GM03348 (cell line): ENCODE measurements at regions not wholly inside any gene's neighbourhood (a gene's known extent, or its start where the extent isn't known, plus 50 kb on each side); places are given as distances from the start of the nearest gene placed in this dataset.
"Not testable (repeated sequence)": the region's sequence is repeated elsewhere in the genome, so short reads cannot be mapped to it uniquely, and the experiment has no call there.

Source experiments
- DNase-seq: peaks from one replicate; pipeline ENCODE4 v3.0.0; 2012; ENCODE audit warnings: low spot score

- DNase-seq, result no peak
Measured at GRCh38 chr2:16394072-16394985, 271.3 kb downstream of the CYRIA start.

DNA sequence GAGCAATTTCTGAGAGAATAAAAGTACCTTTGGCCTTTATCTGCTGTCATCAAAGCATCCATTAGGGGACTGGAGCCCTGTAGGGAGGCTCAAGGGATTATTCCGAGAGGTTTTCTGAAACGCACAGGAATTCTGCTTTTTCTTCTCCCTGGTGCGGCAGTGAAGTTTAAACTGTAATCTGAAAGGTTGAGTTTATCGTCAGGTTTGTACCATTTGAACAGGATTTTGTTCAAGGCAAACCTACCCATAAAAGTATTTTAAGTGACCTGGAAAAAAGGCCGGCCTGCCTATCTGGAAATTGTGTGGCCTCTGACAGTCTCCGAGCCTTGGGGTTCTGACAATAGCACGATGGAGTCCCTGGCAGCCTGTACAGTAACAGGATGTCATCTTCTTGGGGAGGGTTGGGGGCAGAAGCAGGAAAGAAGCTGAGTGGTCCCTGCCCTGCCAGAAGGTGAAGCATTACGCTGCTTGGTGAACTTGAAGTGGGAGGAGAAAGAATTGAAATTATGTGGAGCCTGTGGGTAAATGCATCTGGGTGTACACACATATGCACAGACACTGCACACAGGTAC lies 272.0 kb downstream of the CYRIA start:
- DNase-seq, result no peak

DNA sequence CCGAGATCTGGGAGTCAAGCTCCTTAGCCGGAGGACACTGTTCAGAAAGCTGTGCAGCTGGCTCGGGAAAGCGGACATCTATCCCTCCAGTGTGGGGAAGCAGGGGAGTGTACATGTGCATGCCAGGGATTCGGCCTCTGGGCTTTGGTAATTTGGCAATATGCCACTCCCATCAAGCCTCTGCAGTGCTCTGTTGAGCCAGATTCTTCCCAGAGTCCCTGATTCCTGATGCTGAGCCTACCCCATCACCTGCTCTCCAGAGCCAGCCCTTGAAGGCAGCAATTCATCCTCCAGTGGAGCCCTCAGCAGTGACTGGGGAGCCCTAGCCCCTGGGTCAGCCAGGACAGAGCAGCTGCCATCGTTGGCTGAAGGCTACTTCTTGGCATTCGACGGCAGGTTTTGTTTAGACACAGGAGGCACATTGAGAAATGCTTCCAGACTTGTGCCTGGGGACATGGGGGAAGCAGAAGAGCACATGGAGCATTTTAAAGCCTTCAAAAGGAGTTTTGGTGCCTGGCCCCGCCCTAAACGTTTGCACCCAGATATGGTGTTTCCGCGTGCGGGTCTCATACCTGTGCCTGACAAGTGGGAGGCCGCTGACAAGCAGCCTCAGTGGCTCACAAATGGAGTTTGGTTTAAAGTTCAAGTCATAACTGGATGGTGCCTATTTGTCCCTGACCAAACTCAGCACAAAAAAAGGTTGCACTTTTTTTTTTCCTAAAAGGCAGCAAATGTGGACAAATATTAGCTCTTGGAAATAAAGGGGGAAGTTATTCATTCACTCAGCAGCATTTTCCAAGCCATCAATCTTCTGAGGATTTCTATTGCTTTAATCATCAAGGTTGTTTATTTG lies 272.8 kb downstream of the CYRIA start:
- no peak for DNase-seq

DNA sequence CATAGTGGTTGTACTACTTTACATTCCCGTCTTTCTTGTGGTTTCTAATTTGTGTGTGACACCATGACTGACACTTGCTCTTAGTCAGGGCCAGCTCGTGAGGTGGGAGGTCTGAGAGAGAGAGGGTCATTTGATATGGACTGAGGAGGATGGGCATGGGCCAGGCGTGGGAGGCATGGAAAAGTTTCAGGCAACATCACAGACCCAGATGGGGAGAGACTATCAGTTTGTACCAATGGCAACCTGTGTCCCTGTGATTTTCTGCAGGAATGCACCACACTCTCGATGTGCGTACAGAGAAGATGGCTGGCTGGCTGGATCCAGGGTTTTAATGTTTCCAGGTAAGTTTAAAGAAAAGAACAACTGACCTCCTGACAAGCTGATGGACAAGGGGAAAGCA lies 273.6 kb downstream of the CYRIA start:
- no peak for DNase-seq

DNA sequence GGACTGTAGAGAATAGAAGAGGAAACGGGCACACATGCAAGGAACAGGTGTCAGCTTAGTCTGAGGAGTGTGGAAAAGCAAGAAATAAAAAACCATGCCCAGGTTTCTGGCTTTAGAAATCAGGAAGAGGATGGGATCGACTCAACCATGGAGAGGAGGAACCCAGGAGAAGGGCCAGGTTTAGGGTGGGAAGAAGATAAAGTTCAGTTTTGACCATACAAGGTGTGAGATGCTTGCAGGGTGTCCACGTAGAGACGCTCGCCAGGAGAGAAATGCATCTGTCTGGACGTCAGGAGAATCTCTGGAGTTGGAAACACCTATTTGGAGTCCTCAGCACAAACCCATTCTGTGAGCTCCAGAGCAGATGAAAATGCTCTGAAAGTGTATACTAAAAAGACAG lies 275.1 kb downstream of the CYRIA start:
- DNase-seq, result no peak

DNA sequence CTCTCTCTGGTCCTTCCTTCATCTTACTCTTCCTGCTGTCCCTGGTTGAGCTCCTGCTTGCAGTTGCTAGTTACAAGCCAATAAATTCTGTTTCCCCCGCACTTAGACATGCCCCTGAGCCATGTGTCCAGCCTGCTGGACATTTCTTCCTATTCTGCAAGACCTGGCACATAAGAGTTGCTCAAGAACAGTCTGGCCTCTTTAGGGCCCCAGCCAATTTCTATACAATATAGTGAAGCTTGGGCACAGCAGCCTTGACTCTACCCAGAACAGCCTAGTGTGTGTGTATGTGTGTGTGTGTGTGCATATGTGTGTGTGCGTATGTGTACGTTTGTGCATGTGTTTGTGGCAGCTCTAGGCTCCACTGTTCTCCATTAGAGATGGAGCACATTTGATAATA lies 276.0 kb downstream of the CYRIA start:
- no peak for DNase-seq

GRCh38 chr2:16388199-16388830 lies 277.3 kb downstream of the CYRIA start:
- not testable (repeated sequence) for DNase-seq

DNA sequence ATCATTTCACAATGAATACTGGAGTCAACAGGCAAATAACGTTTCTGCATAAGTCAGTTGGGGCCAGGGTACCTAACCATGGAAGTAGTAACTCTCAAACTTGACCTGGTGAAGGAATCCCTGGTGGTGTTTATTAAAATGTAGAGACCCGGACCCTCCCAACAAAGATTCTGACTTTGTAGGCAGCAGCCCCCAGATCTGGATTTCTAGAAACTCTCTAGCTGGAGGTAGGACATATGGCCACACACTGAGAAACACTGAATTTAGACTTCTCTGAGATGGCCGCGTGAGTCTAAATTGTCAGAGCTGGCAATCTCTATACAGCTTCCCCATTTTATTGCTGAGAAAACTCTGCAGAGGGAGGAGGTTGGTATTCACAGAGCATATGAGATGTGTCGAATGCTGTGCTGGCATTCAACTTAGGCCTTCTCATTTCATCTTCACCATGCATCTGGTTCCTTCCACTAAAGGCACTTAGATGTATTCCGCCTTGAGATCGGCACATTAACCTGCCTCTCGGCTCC lies 278.1 kb downstream of the CYRIA start:
- no peak for DNase-seq

DNA sequence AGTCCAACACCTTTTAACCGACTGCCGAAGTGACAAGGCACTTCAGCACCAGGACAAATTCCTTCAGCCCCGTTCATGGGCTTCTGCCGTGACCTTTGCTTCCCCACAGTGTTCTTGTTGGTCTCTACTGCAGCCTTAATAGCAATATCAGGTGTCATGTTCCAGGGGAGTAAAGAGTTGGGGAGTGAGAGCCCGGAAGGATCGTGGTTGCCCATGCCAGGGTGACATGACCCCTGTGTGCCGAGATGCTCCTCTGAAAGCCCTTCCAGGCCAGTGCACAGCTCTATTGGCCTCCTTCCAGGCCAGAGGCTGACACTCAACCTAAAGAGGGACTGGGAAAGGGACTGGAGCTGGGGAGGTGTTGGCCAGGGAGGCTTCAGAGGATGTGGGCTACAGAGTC lies 279.2 kb downstream of the CYRIA start:
- DNase-seq, result no peak

DNA sequence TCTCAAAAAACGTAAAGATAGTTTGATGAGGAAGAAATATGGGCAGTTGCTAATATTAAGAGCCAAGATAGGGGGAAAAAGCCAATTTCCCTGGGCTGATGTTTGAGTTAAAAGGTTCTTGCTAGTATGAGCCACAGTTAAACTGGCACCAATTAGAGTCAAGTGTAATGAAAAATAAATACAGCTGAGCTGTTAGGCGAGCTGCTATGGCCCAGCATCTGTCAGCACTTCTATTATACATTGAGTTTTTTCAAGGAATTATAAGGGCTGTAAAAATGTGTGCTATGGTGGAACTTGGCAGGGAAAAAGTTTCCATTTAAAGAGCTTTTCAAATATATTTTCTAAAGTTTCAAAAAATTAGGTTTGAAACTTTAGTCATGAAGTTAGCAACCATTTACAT lies 279.6 kb downstream of the CYRIA start:
- DNase-seq, result no peak

GRCh38 chr2:16385341-16385740 lies 280.3 kb downstream of the CYRIA start:
- DNase-seq, result no peak

- no peak for DNase-seq
Measured at GRCh38 chr2:16383411-16383810, 282.2 kb downstream of the CYRIA start.

GRCh38 chr2:16382451-16382850 lies 283.2 kb downstream of the CYRIA start:
- DNase-seq, result no peak

DNA sequence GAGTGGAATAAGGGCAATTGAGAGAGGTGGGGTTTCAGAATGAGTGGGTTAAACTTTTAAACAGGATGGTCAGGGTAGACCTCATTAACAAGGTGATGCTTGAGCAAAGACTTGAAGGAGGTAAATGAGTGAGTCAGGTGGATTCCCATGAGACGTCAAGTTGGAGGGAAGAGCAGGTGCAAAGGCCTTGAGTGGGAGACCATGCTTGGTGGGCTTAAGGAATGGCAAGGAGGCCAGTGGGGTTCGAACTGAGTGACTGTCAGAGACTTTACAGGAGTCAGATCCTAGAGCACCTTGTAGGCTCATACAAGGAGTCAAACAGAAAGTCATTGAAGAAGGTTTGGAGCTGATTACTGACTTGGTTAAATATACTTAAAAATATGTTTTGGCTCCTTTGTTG lies 284.1 kb downstream of the CYRIA start:
- DNase-seq, result no peak

- DNase-seq, result not testable (repeated sequence)
Measured at GRCh38 chr2:16379901-16380300, 285.7 kb downstream of the CYRIA start.

DNA sequence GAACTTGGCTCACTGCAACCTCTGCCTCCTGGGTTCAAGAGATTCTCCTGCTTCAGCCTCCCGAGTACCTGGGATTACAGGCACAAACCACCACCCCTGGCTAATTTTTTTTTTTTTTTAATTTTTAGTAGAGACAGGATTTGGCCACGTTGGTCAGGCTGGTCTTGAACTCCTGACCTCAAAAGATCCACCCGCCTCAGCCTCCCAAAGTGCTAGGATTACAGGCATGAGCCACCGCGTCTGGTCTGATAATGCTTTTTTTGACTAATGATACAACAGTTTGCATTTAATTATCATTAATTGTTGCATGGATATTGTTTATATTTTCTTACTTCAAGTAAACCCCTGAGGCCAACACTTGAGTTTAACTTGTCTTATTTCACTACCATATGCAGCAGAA lies 286.6 kb downstream of the CYRIA start:
- not testable (repeated sequence) for DNase-seq

DNA sequence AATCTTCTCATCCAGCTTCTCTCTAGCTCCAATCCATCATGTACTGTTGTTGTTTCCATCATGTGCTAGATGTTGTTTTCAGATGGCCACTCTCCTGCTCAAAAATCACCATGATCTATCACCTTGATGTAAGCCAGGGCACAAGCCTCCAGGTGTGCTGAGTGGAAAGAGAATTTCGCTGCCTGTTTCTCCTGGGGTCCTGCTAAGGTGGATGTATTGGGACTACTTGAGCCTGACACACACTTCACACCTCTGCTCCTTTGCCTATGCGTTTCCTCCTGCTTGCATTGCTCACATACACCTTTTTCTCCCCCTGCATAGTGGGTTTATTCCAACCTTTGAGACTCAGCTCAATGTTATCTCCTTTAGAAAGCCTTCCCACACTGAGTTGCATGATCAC lies 287.6 kb downstream of the CYRIA start:
- no peak for DNase-seq

DNA sequence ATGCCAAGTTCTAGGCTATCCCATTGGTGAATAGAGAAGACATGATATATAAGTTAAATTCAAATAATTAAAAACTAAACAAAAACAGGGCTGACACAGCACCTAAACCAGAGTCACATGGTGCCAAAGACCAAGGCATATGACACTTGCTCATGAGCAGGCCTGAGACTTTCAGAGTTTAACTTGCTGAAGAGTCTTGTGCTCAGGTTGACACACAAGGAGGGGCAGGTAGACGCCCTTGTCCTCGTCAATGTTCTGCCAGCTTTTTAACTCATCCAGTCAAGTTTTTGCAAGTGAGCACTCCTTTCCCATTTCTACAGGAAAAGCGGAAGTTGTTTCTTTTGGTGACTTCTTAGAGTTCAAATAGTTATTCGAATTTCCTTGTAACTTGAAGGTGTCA lies 289.7 kb downstream of the CYRIA start:
- DNase-seq, result no peak

GRCh38 chr2:16375351-16375750 lies 290.3 kb downstream of the CYRIA start:
- DNase-seq, result no peak

DNA sequence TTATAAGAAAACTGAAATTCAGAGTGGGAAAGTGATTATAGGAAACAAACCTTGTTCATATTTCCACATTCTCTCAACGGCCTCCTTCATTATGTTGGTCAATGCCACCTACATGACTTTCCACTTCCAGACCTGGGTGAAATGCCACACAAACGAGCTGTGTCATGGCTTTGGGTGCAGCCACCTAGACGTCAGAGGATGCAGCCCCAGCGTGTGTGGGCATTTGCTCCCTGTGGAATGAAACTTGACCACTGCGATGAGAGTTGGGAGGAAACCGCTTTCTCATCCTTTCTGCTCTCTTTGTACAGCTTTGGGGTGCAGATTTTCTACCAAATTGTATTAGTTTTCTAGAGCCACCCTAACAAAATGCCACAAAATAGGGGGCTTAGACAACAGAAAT lies 291.0 kb downstream of the CYRIA start:
- no peak for DNase-seq

DNA sequence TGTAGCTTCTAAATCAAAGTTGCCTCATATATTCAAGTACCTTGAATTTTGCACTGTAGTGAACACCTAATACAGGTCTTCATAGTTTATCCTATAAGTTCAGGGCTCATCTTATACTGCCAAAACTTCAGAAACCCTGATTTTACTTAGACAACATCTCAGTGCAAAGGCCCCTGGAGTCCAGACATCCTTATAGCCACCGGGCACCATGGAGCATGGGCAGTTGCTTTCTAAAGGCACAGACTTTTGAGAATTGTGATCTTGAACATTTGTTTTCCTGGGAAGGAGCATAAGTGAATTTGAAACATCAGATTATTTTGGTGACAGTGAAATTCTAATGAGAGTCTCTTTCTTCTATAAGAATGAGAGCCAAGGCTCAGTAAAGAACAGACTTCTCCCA lies 292.3 kb downstream of the CYRIA start:
- DNase-seq, result no peak

GRCh38 chr2:16371751-16372150 lies 293.9 kb downstream of the CYRIA start:
- DNase-seq, result no peak
